ENCODE measurements at regions not wholly inside any gene's neighbourhood (a gene's known extent, or its start where the extent isn't known, plus 50 kb on each side); places are given as distances from the start of the nearest gene placed in this dataset.

DNA sequence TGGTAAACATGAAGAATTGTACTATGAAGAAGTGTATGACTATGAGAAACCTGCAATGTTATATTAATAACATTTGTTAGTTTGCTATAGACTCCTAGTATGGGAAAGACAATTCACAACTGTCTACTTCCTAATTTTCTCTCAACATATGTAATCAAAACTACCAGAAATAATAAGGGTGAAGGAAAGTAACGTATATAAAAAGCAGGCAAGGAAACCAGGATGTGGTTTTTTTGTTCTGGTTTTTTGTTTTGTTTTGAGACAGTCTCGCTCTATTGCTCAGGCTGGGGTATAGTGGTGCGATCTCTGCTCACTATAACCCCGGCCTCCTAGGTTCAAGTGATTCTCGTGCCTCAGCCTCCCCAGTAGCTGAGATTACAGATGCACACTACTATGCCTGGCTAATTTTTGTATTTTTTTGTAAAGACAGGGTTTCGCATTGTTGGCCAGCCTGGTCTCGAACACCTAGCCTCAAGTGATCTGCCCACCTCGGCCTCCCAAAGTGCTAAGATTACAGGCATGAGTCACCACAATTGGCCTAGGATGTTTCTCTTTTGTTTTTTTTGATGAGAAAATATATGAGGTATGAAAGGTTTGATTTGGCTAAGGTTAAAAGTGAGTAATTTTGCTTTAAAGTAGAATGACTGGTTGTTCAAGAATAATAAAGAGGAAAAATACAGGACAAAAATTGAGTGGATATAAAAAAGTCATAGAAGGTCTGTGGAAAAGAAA, 83.1 kb downstream of the PTCHD4 start:
- DNase-seq (ENCODE audit: low read depth), result no peak
- no peak for TF ChIP-seq CTCF (IDR thresholded peaks at IDR 0.05; ENCODE audit: insufficient read depth, low read depth, low read length)

GRCh38 chr6:48024956-48025355, 86.0 kb downstream of the PTCHD4 start:
- TF ChIP-seq CTCF (IDR thresholded peaks at IDR 0.05; ENCODE audit: insufficient read depth, low read depth, low read length), result no peak
- no peak overlapping the region for H3K4me3 ChIP-seq (ENCODE audit: low read depth, low read length)
- no peak for DNase-seq (ENCODE audit: low read depth)

More for the DNA sequence above, 83.1 kb downstream of the PTCHD4 start:
- no peak overlapping the region for H3K4me3 ChIP-seq (ENCODE audit: low read depth, low read length)

GRCh38 chr6:48021904-48022303, 89.1 kb downstream of the PTCHD4 start:
- H3K4me3 ChIP-seq (ENCODE audit: low read depth, low read length), result no peak overlapping the region
- no peak for TF ChIP-seq CTCF (IDR thresholded peaks at IDR 0.05; ENCODE audit: insufficient read depth, low read depth, low read length)

GRCh38 chr6:48016020-48016755, 94.8 kb downstream of the PTCHD4 start:
- no peak for DNase-seq (ENCODE audit: low read depth)
- no peak overlapping the region for H3K4me3 ChIP-seq (ENCODE audit: low read depth, low read length)
- TF ChIP-seq CTCF (IDR thresholded peaks at IDR 0.05; ENCODE audit: insufficient read depth, low read depth, low read length), result no peak

More at GRCh38 chr6:48021904-48022303, 89.1 kb downstream of the PTCHD4 start:
- no peak for DNase-seq (ENCODE audit: low read depth)

GRCh38 chr6:47992809-47993208, 118.2 kb downstream of the PTCHD4 start:
- no peak for DNase-seq (ENCODE audit: low read depth)
- no peak overlapping the region for H3K4me3 ChIP-seq (ENCODE audit: low read depth, low read length)
- no peak for TF ChIP-seq CTCF (IDR thresholded peaks at IDR 0.05; ENCODE audit: insufficient read depth, low read depth, low read length)

GRCh38 chr6:47983491-47983890, 127.5 kb downstream of the PTCHD4 start:
- no peak for TF ChIP-seq CTCF (IDR thresholded peaks at IDR 0.05; ENCODE audit: insufficient read depth, low read depth, low read length)
- H3K4me3 ChIP-seq (ENCODE audit: low read depth, low read length), result no peak overlapping the region
- no peak for DNase-seq (ENCODE audit: low read depth)

Measured in fibroblast of villous mesenchyme (primary cell).